ENCODE measurements at regions not wholly inside any gene's neighbourhood (a gene's known extent, or its start where the extent isn't known, plus 50 kb on each side); places are given as distances from the start of the nearest gene placed in this dataset.

DNA sequence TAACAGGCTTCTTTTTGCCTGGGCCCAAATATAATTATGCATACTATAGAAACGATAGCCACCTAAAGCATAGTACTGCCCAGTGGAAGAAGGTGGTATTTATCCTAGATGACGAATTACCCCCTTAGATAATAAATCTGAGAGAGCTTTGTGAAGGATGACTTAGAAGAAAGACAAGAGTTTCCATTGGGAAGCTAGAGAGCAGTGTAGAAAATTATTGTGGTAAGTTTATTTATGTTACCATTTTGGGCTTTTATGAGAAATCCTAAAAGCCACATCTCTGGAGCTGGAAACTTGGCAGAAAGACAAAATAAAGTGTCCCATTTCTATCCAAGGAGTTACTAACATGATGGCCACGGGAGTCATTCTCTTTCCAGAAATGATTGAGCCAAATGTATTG, 172.0 kb upstream of the SEMA6A start:
- TF ChIP-seq, protein P1, sequence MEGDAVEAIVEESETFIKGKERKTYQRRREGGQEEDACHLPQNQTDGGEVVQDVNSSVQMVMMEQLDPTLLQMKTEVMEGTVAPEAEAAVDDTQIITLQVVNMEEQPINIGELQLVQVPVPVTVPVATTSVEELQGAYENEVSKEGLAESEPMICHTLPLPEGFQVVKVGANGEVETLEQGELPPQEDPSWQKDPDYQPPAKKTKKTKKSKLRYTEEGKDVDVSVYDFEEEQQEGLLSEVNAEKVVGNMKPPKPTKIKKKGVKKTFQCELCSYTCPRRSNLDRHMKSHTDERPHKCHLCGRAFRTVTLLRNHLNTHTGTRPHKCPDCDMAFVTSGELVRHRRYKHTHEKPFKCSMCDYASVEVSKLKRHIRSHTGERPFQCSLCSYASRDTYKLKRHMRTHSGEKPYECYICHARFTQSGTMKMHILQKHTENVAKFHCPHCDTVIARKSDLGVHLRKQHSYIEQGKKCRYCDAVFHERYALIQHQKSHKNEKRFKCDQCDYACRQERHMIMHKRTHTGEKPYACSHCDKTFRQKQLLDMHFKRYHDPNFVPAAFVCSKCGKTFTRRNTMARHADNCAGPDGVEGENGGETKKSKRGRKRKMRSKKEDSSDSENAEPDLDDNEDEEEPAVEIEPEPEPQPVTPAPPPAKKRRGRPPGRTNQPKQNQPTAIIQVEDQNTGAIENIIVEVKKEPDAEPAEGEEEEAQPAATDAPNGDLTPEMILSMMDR (IDR thresholded peaks at IDR 0.05): no peak
- TF ChIP-seq POLR2A (IDR thresholded peaks at IDR 0.05): no peak
